NCI-H2081 (cell line): ENCODE measurements at regions not wholly inside any gene's neighbourhood (a gene's known extent, or its start where the extent isn't known, plus 50 kb on each side); places are given as distances from the start of the nearest gene placed in this dataset.
A peak's percentile ranks its signal among the peaks of the same experiment; 100 is the strongest.

Experiments used
- DNase-seq, 2 experiments: peaks; one replicate each; lab custom pipeline; 2025; lab: John Stamatoyannopoulos, UW

GRCh38 chr1:83028467-83028866, 970.5 kb downstream of the TTLL7 start:
- DNase-seq = no peak

- no peak for DNase-seq
Observed at GRCh38 chr1:83027511-83027910, 971.4 kb downstream of the TTLL7 start.

GRCh38 chr1:83026745-83027144, 972.2 kb downstream of the TTLL7 start:
- DNase-seq = no peak

- no peak for DNase-seq
Observed at GRCh38 chr1:83024251-83024767, 974.6 kb downstream of the TTLL7 start.

- DNase-seq = no peak
Observed at GRCh38 chr1:83023212-83023611, 975.7 kb downstream of the TTLL7 start.

- DNase-seq = no peak
Observed at GRCh38 chr1:83022206-83022605, 976.7 kb downstream of the TTLL7 start.

GRCh38 chr1:83017701-83018100, 981.2 kb downstream of the TTLL7 start:
- DNase-seq = peak in 1 of 2 experiments; percentile 14

GRCh38 chr1:83017276-83017675, 981.7 kb downstream of the TTLL7 start:
- no peak for DNase-seq

- no peak for DNase-seq
Observed at GRCh38 chr1:83016354-83016849, 982.5 kb downstream of the TTLL7 start.

GRCh38 chr1:83015163-83015562, 983.8 kb downstream of the TTLL7 start:
- no peak for DNase-seq

GRCh38 chr1:83012950-83013349, 986.0 kb downstream of the TTLL7 start:
- no peak for DNase-seq

- no peak for DNase-seq
Observed at GRCh38 chr1:83011265-83011664, 987.7 kb downstream of the TTLL7 start.

- DNase-seq = no peak
Observed at GRCh38 chr1:83006271-83006670, 992.7 kb downstream of the TTLL7 start.

GRCh38 chr1:83000286-83000685, 998.6 kb downstream of the TTLL7 start:
- no peak for DNase-seq

GRCh38 chr1:82995951-82996350, 1003.0 kb downstream of the TTLL7 start:
- DNase-seq = no peak

- DNase-seq = no peak
Observed at GRCh38 chr1:82994616-82995263, 1004.2 kb downstream of the TTLL7 start.

GRCh38 chr1:82991569-82991968, 1007.4 kb downstream of the TTLL7 start:
- DNase-seq = no peak

GRCh38 chr1:82979593-82980236, 1019.2 kb downstream of the TTLL7 start:
- DNase-seq = peak; percentile 32 to 78

GRCh38 chr1:82978461-82979324, 1020.2 kb downstream of the TTLL7 start:
- no peak for DNase-seq

GRCh38 chr1:82972841-82973553, 1025.9 kb downstream of the TTLL7 start:
- DNase-seq = no peak

GRCh38 chr1:82969340-82969739, 1029.6 kb downstream of the TTLL7 start:
- DNase-seq = no peak

GRCh38 chr1:82962658-82963057, 1036.3 kb downstream of the TTLL7 start:
- DNase-seq = no peak
